Stomach (tissue), 4 donors: ENCODE measurements at regions not wholly inside any gene's neighbourhood (a gene's known extent, or its start where the extent isn't known, plus 50 kb on each side); places are given as distances from the start of the nearest gene placed in this dataset.

Experiments used
- CTCF ChIP-seq, 7 experiments: fragments of 450-650 bp in 4 of 7; fragments of 200-600 bp in 3 of 7; sonication (generic) in 3 of 7; IDR thresholded peaks; one replicate each; pipeline ENCODE4 v1.5.1; 2016 to 2019; ENCODE audit warnings: antibody characterized with exemption in 7 of 7, control low read depth in 2 of 7, mild to moderate bottlenecking in 1 of 7
- EP300 ChIP-seq: sonication (generic); formaldehyde crosslinking; IDR thresholded peaks from one replicate; pipeline ENCODE4 v1.6.1; 2017; ENCODE audit warnings: antibody characterized with exemption
- POLR2A ChIP-seq, 4 donors: fragments of 450-650 bp; IDR thresholded peaks; one replicate each; pipeline ENCODE4 v1.6.1; 2016; ENCODE audit warnings: antibody characterized with exemption in 4 of 4, control low read depth in 2 of 4, mild to moderate bottlenecking in 1 of 4, moderate library complexity in 1 of 4
- POLR2AphosphoS5 ChIP-seq, 3 donors: sonication (generic); formaldehyde crosslinking; IDR thresholded peaks; one replicate each; pipeline ENCODE4 v1.6.1; 2016; ENCODE audit warnings: antibody characterized with exemption in 3 of 3

- TF ChIP-seq EP300 (no peak), CTCF (IDR thresholded peaks at IDR 0.05) (no peak), POLR2A (IDR thresholded peaks at IDR 0.05) (no peak), POLR2AphosphoS5 (IDR thresholded peaks at IDR 0.05) (no peak)
These were observed 72.8 kb downstream of the SIPA1L2 start for GRCh38 chr1:232557096-232557495.
